ENCODE measurements at regions not wholly inside any gene's neighbourhood (a gene's known extent, or its start where the extent isn't known, plus 50 kb on each side); places are given as distances from the start of the nearest gene placed in this dataset.

GRCh38 chr12:27382924-27383323 is 50.3 kb downstream of the BMAL2 start:
- DNase-seq (ENCODE audit: low read depth): no peak

GRCh38 chr12:27383429-27384260 is 51.0 kb downstream of the BMAL2 start:
- peak; percentile 86 for DNase-seq (ENCODE audit: low read depth)

GRCh38 chr12:27384261-27384590 is 51.6 kb downstream of the BMAL2 start:
- DNase-seq (ENCODE audit: low read depth): no peak

- DNase-seq (ENCODE audit: low read depth): no peak
Observed at GRCh38 chr12:27385766-27386564, 53.3 kb downstream of the BMAL2 start.

- no peak for DNase-seq (ENCODE audit: low read depth)
Observed at GRCh38 chr12:27387473-27387872, 54.8 kb downstream of the BMAL2 start.

- DNase-seq (ENCODE audit: low read depth): no peak
Observed at GRCh38 chr12:27388650-27389049, 56.0 kb downstream of the BMAL2 start.

- no peak for DNase-seq (ENCODE audit: low read depth)
Observed at GRCh38 chr12:27394676-27395075, 51.9 kb upstream of the SMCO2 start.

- DNase-seq (ENCODE audit: low read depth): no peak
Observed at GRCh38 chr12:27396216-27396815, 50.2 kb upstream of the SMCO2 start.

Measured in HT1080 (cell line).